ENCODE measurements at regions not wholly inside any gene's neighbourhood (a gene's known extent, or its start where the extent isn't known, plus 50 kb on each side); places are given as distances from the start of the nearest gene placed in this dataset.

DNA sequence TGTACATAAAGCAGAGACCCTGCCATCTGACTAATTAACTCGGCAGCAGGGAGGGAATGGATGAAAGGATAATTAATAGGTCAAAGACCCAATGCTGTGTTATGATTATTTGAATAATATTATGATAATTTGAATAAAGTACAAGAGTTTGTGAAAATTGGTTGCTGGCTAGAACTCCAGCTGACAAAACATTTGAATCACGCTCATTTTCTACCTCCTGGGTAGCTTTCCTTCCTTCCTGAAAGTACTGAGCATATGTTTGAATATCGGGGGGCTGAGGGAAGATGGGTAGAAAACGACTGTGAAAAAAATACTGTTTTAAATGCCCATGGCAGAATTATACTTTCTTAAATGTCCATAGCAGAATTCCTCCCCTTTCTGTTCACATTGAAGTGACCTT lies 243.6 kb upstream of the RBMS1 start:
- POLR2A ChIA-PET (ENCODE audit: low non-redundant PET), result no interaction called here
- H3K4me1 ChIP-seq (ENCODE audit: insufficient read depth, low read length, poor library complexity, severe bottlenecking), result peaks cover 13% of the 10 kb centered on the region
- DNase-seq (ENCODE audit: low spot score), result no peak
- no peak for TF ChIP-seq EZH2 (IDR thresholded peaks at IDR 0.05; ENCODE audit: borderline replicate concordance, low read depth, low read length, poor library complexity, severe bottlenecking)
- TF ChIP-seq, protein P1, sequence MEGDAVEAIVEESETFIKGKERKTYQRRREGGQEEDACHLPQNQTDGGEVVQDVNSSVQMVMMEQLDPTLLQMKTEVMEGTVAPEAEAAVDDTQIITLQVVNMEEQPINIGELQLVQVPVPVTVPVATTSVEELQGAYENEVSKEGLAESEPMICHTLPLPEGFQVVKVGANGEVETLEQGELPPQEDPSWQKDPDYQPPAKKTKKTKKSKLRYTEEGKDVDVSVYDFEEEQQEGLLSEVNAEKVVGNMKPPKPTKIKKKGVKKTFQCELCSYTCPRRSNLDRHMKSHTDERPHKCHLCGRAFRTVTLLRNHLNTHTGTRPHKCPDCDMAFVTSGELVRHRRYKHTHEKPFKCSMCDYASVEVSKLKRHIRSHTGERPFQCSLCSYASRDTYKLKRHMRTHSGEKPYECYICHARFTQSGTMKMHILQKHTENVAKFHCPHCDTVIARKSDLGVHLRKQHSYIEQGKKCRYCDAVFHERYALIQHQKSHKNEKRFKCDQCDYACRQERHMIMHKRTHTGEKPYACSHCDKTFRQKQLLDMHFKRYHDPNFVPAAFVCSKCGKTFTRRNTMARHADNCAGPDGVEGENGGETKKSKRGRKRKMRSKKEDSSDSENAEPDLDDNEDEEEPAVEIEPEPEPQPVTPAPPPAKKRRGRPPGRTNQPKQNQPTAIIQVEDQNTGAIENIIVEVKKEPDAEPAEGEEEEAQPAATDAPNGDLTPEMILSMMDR (conservative IDR thresholded peaks at IDR 0.05; ENCODE audit: low read depth, low read length), result no peak
- intact Hi-C loops (cut with micrococcal nuclease; ENCODE audit: unreplicated experiment), result no loop called here
- no peaks in the 10 kb centered on the region for H3K27me3 ChIP-seq (replicated peaks; ENCODE audit: insufficient read depth, low read depth, low read length, poor library complexity)
- BruUV-seq (replicated peaks), result no TSS peak
- H3K36me3 ChIP-seq (ENCODE audit: insufficient read depth, low read length, poor library complexity, severe bottlenecking), result no peaks in the 10 kb centered on the region
- CTCF ChIA-PET, result no interaction called here
- no peak overlapping the region for H3K4me3 ChIP-seq (ENCODE audit: low read depth, low read length, poor library complexity, severe bottlenecking)
- H3K27ac ChIP-seq (ENCODE audit: low read depth, low read length, poor library complexity, severe bottlenecking), result no peak overlapping the region
- H3K9me3 ChIP-seq (ENCODE audit: low read depth, low read length, poor library complexity, severe bottlenecking), result no peaks in the 10 kb centered on the region

DNA sequence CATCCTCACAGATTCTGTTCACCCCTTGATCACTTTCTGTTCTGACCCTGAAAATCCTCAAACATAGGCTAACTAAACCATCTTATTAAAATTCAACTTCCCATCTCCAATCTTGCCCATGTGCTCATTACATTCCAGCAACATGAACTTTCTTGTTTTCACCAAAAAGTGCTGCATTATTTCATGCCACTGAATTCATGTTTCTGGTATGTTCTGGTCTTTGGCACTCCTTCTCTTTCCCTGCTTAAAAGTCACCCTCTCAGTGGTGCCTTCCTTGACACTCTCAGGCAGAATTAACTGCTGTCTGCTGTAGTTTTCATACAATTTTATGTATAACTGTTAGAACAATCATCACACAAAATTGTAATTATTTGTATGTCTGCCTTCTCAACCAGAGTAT lies 247.7 kb upstream of the RBMS1 start:
- CTCF ChIA-PET, result no interaction called here
- Histone ChIP-seq H3K4me1 (ENCODE audit: insufficient read depth, low read length, poor library complexity, severe bottlenecking) (peaks cover 12% of the 10 kb centered on the region), H3K27me3 (replicated peaks; ENCODE audit: insufficient read depth, low read depth, low read length, poor library complexity) (no peaks in the 10 kb centered on the region), H3K9me3 (ENCODE audit: low read depth, low read length, poor library complexity, severe bottlenecking) (no peaks in the 10 kb centered on the region), H3K36me3 (ENCODE audit: insufficient read depth, low read length, poor library complexity, severe bottlenecking) (no peaks in the 10 kb centered on the region), H3K27ac (ENCODE audit: low read depth, low read length, poor library complexity, severe bottlenecking) (no peak overlapping the region), H3K4me3 (ENCODE audit: low read depth, low read length, poor library complexity, severe bottlenecking) (no peak overlapping the region)
- POLR2A ChIA-PET (ENCODE audit: low non-redundant PET), result no interaction called here
- TF ChIP-seq, protein P1 (conservative IDR thresholded peaks at IDR 0.05; ENCODE audit: low read depth, low read length), result no peak
- TF ChIP-seq EZH2 (IDR thresholded peaks at IDR 0.05; ENCODE audit: borderline replicate concordance, low read depth, low read length, poor library complexity, severe bottlenecking), result no peak
- intact Hi-C loops (cut with micrococcal nuclease; ENCODE audit: unreplicated experiment), result no loop called here
- no peak for DNase-seq (ENCODE audit: low spot score)
- no TSS peak for BruUV-seq (replicated peaks)

DNA sequence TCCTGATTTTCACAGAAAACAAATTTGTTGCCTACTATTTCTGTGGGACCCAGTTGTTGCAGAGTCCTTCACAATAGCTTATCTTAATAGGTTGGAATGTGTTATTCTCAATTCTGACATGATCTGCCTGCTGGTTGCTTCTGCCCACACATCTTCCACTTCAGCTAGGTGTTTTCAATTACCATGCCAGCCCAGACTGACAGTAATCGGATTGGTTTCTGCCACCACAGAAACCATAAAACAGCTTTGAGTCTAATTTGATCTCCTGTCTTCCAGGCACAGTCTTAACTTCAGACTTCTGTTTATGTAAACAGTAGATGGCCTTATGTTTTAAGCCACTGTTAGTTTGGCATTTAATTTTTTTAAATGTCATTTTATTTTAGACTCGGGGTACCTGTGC lies 248.2 kb upstream of the RBMS1 start:
- CTCF ChIA-PET, result interaction anchor here (0.5 kb wide), 1 partner anchor 629 kb away, joined by 6 read pairs; no protein-coding TSS in a partner anchor
- TF ChIP-seq EZH2 (IDR thresholded peaks at IDR 0.05; ENCODE audit: borderline replicate concordance, low read depth, low read length, poor library complexity, severe bottlenecking), result no peak
- TF ChIP-seq, protein P1 (conservative IDR thresholded peaks at IDR 0.05; ENCODE audit: low read depth, low read length), result no peak
- POLR2A ChIA-PET (ENCODE audit: low non-redundant PET), result no interaction called here
- Histone ChIP-seq H3K27me3 (replicated peaks; ENCODE audit: insufficient read depth, low read depth, low read length, poor library complexity) (no peaks in the 10 kb centered on the region), H3K4me3 (ENCODE audit: low read depth, low read length, poor library complexity, severe bottlenecking) (no peak overlapping the region), H3K27ac (ENCODE audit: low read depth, low read length, poor library complexity, severe bottlenecking) (no peak overlapping the region), H3K36me3 (ENCODE audit: insufficient read depth, low read length, poor library complexity, severe bottlenecking) (no peaks in the 10 kb centered on the region), H3K9me3 (ENCODE audit: low read depth, low read length, poor library complexity, severe bottlenecking) (no peaks in the 10 kb centered on the region), H3K4me1 (ENCODE audit: insufficient read depth, low read length, poor library complexity, severe bottlenecking) (peaks cover 8% of the 10 kb centered on the region)
- intact Hi-C loops (cut with micrococcal nuclease; ENCODE audit: unreplicated experiment), result no loop called here
- DNase-seq (ENCODE audit: low spot score), result no peak
- BruUV-seq (replicated peaks), result no TSS peak
